ENCODE measurements at regions not wholly inside any gene's neighbourhood (a gene's known extent, or its start where the extent isn't known, plus 50 kb on each side); places are given as distances from the start of the nearest gene placed in this dataset.

- Histone ChIP-seq H2AFZ (ENCODE audit: low read depth, low read length) (no peak overlapping the region), H3K9me2 (ENCODE audit: insufficient read depth, low read length) (no peaks in the 10 kb centered on the region), H3K79me2 (replicated peaks; ENCODE audit: insufficient read depth, low read length) (no peaks in the 10 kb centered on the region), H3K4me2 (ENCODE audit: low read length) (no peak overlapping the region), H3K9me3 (ENCODE audit: low read length) (no peaks in the 10 kb centered on the region), H3K36me3 (ENCODE audit: insufficient read depth, low read length) (no peaks in the 10 kb centered on the region), H3K9ac (ENCODE audit: low read length) (no peak overlapping the region), H3F3A (ENCODE audit: insufficient read depth, low read length, poor library complexity, severe bottlenecking) (no peaks in the 10 kb centered on the region), H3K4me3 (ENCODE audit: low read length) (no peak overlapping the region), H3K27ac (ENCODE audit: low read length) (no peak overlapping the region), H4K20me1 (ENCODE audit: insufficient read depth) (no peaks in the 10 kb centered on the region), H3K27me3 (ENCODE audit: insufficient read depth, low read depth, low read length) (peaks cover 8% of the 10 kb centered on the region)
- TF ChIP-seq EZH2 (IDR thresholded peaks at IDR 0.05; ENCODE audit: borderline replicate concordance, insufficient read depth, low read length, poor library complexity, severe bottlenecking) (no peak), EP300 (conservative IDR thresholded peaks at IDR 0.05; ENCODE audit: poor library complexity, severe bottlenecking) (no peak), POLR2AphosphoS5 (IDR thresholded peaks at IDR 0.05) (no peak), CTCF (IDR thresholded peaks at IDR 0.05; ENCODE audit: poor library complexity, severe bottlenecking) (no peak), SMC3 (conservative IDR thresholded peaks at IDR 0.05; ENCODE audit: poor library complexity) (no peak)
Measured at GRCh38 chr14:56959869-56960268, 149.6 kb upstream of the OTX2 start.

- no peaks in the 10 kb centered on the region for H3K9me3 ChIP-seq (ENCODE audit: low read length)
- H3K4me3 ChIP-seq (ENCODE audit: low read length) = no peak overlapping the region
- no peaks in the 10 kb centered on the region for H4K20me1 ChIP-seq (ENCODE audit: insufficient read depth)
- no peak overlapping the region for H3K27ac ChIP-seq (ENCODE audit: low read length)
- peaks cover 8% of the 10 kb centered on the region for H3K27me3 ChIP-seq (ENCODE audit: insufficient read depth, low read depth, low read length)
- no peak overlapping the region for H3K4me2 ChIP-seq (ENCODE audit: low read length)
- H3K9ac ChIP-seq (ENCODE audit: low read length) = no peak overlapping the region
- H3K36me3 ChIP-seq (ENCODE audit: insufficient read depth, low read length) = no peaks in the 10 kb centered on the region
- TF ChIP-seq SMC3 (conservative IDR thresholded peaks at IDR 0.05; ENCODE audit: poor library complexity) (no peak), POLR2AphosphoS5 (IDR thresholded peaks at IDR 0.05) (no peak), REST (IDR thresholded peaks at IDR 0.05; ENCODE audit: borderline replicate concordance) (no peak), CTCF (IDR thresholded peaks at IDR 0.05; ENCODE audit: poor library complexity, severe bottlenecking) (no peak), MXI1 (conservative IDR thresholded peaks at IDR 0.05; ENCODE audit: poor library complexity, severe bottlenecking) (no peak), RAD21 (conservative IDR thresholded peaks at IDR 0.05) (no peak), EP300 (conservative IDR thresholded peaks at IDR 0.05; ENCODE audit: poor library complexity, severe bottlenecking) (no peak), TAF1 (IDR thresholded peaks at IDR 0.05; ENCODE audit: low read depth) (no peak)
- no peaks in the 10 kb centered on the region for H3F3A ChIP-seq (ENCODE audit: insufficient read depth, low read length, poor library complexity, severe bottlenecking)
- H3K79me2 ChIP-seq (replicated peaks; ENCODE audit: insufficient read depth, low read length) = no peaks in the 10 kb centered on the region
- no peaks in the 10 kb centered on the region for H3K9me2 ChIP-seq (ENCODE audit: insufficient read depth, low read length)
- H2AFZ ChIP-seq (ENCODE audit: low read depth, low read length) = no peak overlapping the region
Measured at GRCh38 chr14:56959121-56959520, 148.8 kb upstream of the OTX2 start.

Data from neural cell (in vitro differentiated cells).